B cell (primary cell): ENCODE measurements at regions not wholly inside any gene's neighbourhood (a gene's known extent, or its start where the extent isn't known, plus 50 kb on each side); places are given as distances from the start of the nearest gene placed in this dataset.

Source experiments
- ATAC-seq: fragments of 200-7000 bp; cut with Tn5 transposase; one replicate; pipeline ENCODE4 v1.10.0; 2021; ENCODE audit warnings: low read depth, mild to moderate bottlenecking, moderate number of reproducible peaks, moderate library complexity
- CTCF ChIA-PET: fragments of 350-600 bp; sonication (Branson Sonifier 250); formaldehyde crosslinking; loops from one replicate; lab custom pipeline; 2021; ENCODE audit warnings: antibody characterized with exemption, inconsistent platforms; lab: Charles Lee
- POLR2A ChIA-PET: fragments of 350-600 bp; sonication (Branson Sonifier 250); formaldehyde crosslinking; loops from one replicate; lab custom pipeline; 2021; ENCODE audit warnings: antibody characterized with exemption; lab: Charles Lee
- DNase-seq: peaks from one replicate; pipeline ENCODE4 v3.0.0; 2013
- H2AFZ ChIP-seq: 2 replicates; pipeline ENCODE4 v1.6.1; 2012; ENCODE audit warnings: mild to moderate bottlenecking, low read depth, low read length; ENCODE audit not compliant: insufficient read depth, poor library complexity, severe bottlenecking
- H3K27ac ChIP-seq, 2 donors: 1 replicate in 1 of 2; 2 replicates in 1 of 2; pipeline ENCODE4 v1.5.1; 2012 to 2013; ENCODE audit warnings: low read length in 2 of 2, mild to moderate bottlenecking in 2 of 2, moderate library complexity in 1 of 2
- H3K27me3 ChIP-seq, 4 experiments: fragments of 200-600 bp in 1 of 4; sonication (generic) in 1 of 4; replicated peaks in 1 of 4; 1 replicate in 2 of 4; 2 replicates in 2 of 4; pipeline versions ENCODE4 v1.6.1 to v1.7.0; 2013 to 2016; ENCODE audit warnings: low read length in 3 of 4, mild to moderate bottlenecking in 2 of 4, mixed read lengths in 1 of 4, moderate library complexity in 1 of 4; ENCODE audit not compliant: insufficient read depth in 4 of 4, control insufficient read depth in 3 of 4; ENCODE audit errors: control extremely low read depth in 1 of 4
- H3K36me3 ChIP-seq, 2 experiments: replicated peaks in 1 of 2; 1 replicate in 1 of 2; 2 replicates in 1 of 2; pipeline versions ENCODE4 v1.6.1 to v1.7.1; 2013; ENCODE audit warnings: low read length in 1 of 2; ENCODE audit not compliant: insufficient read depth in 2 of 2, control insufficient read depth in 1 of 2; ENCODE audit errors: control extremely low read depth in 1 of 2, extremely low read depth in 1 of 2
- H3K4me1 ChIP-seq, 2 donors: fragments of 200-600 bp in 1 of 2; sonication (generic) in 1 of 2; 1 replicate in 1 of 2; 2 replicates in 1 of 2; pipeline versions ENCODE4 v1.5.1 to v1.6.1; 2013 to 2017; ENCODE audit warnings: low read length in 2 of 2; ENCODE audit not compliant: control insufficient read depth in 2 of 2, insufficient read depth in 2 of 2
- H3K4me2 ChIP-seq: replicated peaks from 2 replicates; pipeline ENCODE3; 2012; ENCODE audit warnings: mild to moderate bottlenecking, low read depth, low read length; ENCODE audit not compliant: poor library complexity, severe bottlenecking
- H3K4me3 ChIP-seq, 5 experiments: fragments of 200-600 bp in 1 of 5; sonication (generic) in 1 of 5; 1 replicate in 3 of 5; 2 replicates in 2 of 5; pipeline versions ENCODE4 v1.5.1 to v1.7.0; 2011 to 2016; ENCODE audit warnings: low read length in 4 of 5, mild to moderate bottlenecking in 4 of 5, low read depth in 2 of 5, control low read depth in 1 of 5, moderate library complexity in 1 of 5; ENCODE audit not compliant: insufficient read depth in 1 of 5; ENCODE audit errors: control extremely low read depth in 1 of 5, extremely low read depth in 1 of 5
- H3K79me2 ChIP-seq: fragments of 200-600 bp; sonication (generic); one replicate; pipeline ENCODE4 v1.6.0; 2016; ENCODE audit warnings: low read length; ENCODE audit not compliant: control insufficient read depth, insufficient read depth
- H3K9ac ChIP-seq: fragments of 200-600 bp; sonication (generic); 2 replicates; pipeline ENCODE4 v1.6.1; 2017; ENCODE audit warnings: mild to moderate bottlenecking, low read length, moderate library complexity
- H3K9me3 ChIP-seq, 3 donors: one replicate each; pipeline versions ENCODE4 v1.6.1 to v1.7.1; 2013; ENCODE audit warnings: low read length in 2 of 3; ENCODE audit not compliant: control insufficient read depth in 2 of 3, insufficient read depth in 1 of 3; ENCODE audit errors: control extremely low read depth in 1 of 3
- H4K20me1 ChIP-seq: 2 replicates; pipeline ENCODE4 v1.6.0; 2012; ENCODE audit warnings: mild to moderate bottlenecking, low read length; ENCODE audit not compliant: insufficient read depth, control insufficient read depth, poor library complexity, severe bottlenecking
- H3K27ac Mint-ChIP-seq: one replicate; pipeline ENCODE4 v1.8.0; 2021; ENCODE audit warnings: mixed read lengths
- H3K27me3 Mint-ChIP-seq: one replicate; pipeline ENCODE4 v1.8.0; 2021; ENCODE audit warnings: mixed read lengths
- H3K4me1 Mint-ChIP-seq: one replicate; pipeline ENCODE4 v1.8.0; 2021; ENCODE audit warnings: mixed read lengths
- H3K4me3 Mint-ChIP-seq: one replicate; pipeline ENCODE4 v1.8.0; 2021; ENCODE audit warnings: mixed read lengths
- H3K9me3 Mint-ChIP-seq: one replicate; pipeline ENCODE4 v1.8.0; 2022; ENCODE audit warnings: mixed read lengths; ENCODE audit not compliant: insufficient read depth
- EZH2 ChIP-seq: IDR thresholded peaks from 2 replicates; pipeline ENCODE4 v1.6.1; 2012; ENCODE audit warnings: borderline replicate concordance, low read depth, mild to moderate bottlenecking, moderate library complexity, low read length; ENCODE audit not compliant: insufficient read depth, poor library complexity, severe bottlenecking
- WGBS: methylation state at CpG from one replicate; pipeline ENCODE4 v1.1.5; 2013; ENCODE audit warnings: missing lambda C conversion rate; ENCODE audit not compliant: insufficient coverage; 5-methylcytosine and 5-hydroxymethylcytosine counted together
- intact Hi-C: fragments of 100-400 bp; cut with micrococcal nuclease; formaldehyde crosslinking; loops from one replicate; pipeline ENCODE4 v1.10.0; 2022
- TF ChIP-seq, protein P1 (sequence below): fragments of 200-600 bp; IDR thresholded peaks from one replicate; pipeline ENCODE4 v1.8.0; 2022; ENCODE audit warnings: antibody characterized with exemption, mild to moderate bottlenecking

GRCh38 chr3:713947-714620 is 378.7 kb upstream of the CNTN6 start:
- no peak overlapping the region for H3K4me3 Mint-ChIP-seq
- H3K27ac ChIP-seq = no peak overlapping the region
- intact Hi-C loops = no loop called here
- TF ChIP-seq EZH2 = no peak
- H3K4me1 ChIP-seq = no peaks in the 10 kb centered on the region
- ChIA-PET POLR2A (no interaction called here), CTCF (no interaction called here)
- no peak for DNase-seq
- H3K79me2 ChIP-seq = no peaks in the 10 kb centered on the region
- no peak overlapping the region for H3K27ac Mint-ChIP-seq
- no peak overlapping the region for H3K4me3 ChIP-seq
- no peak overlapping the region for H2AFZ ChIP-seq
- H3K36me3 ChIP-seq = no peaks in the 10 kb centered on the region
- H3K9me3 ChIP-seq = peaks cover 0 to 6% (median 0%) of the 10 kb centered on the region in 3 donors
- no peak for ATAC-seq
- H3K9me3 Mint-ChIP-seq = peaks cover 4% of the 10 kb centered on the region
- 100% methylated on average over 2 of the region's 5 CpGs for WGBS
- H3K9ac ChIP-seq = no peak overlapping the region
- no peaks in the 10 kb centered on the region for H3K27me3 ChIP-seq
- H4K20me1 ChIP-seq = no peaks in the 10 kb centered on the region
- no peak overlapping the region for H3K4me2 ChIP-seq
- H3K4me1 Mint-ChIP-seq = no peaks in the 10 kb centered on the region
- H3K27me3 Mint-ChIP-seq = no peaks in the 10 kb centered on the region

GRCh38 chr3:721086-721485 is 371.7 kb upstream of the CNTN6 start:
- Mint-ChIP-seq H3K4me1 (no peaks in the 10 kb centered on the region), H3K9me3 (no peaks in the 10 kb centered on the region), H3K4me3 (no peak overlapping the region), H3K27ac (no peak overlapping the region), H3K27me3 (no peaks in the 10 kb centered on the region)
- ChIA-PET POLR2A (no interaction called here), CTCF (no interaction called here)
- ATAC-seq = no peak
- H3K27me3 ChIP-seq = no peaks in the 10 kb centered on the region
- peaks cover 0 to 1% (median 0%) of the 10 kb centered on the region in 3 donors for H3K9me3 ChIP-seq
- TF ChIP-seq, protein P1, sequence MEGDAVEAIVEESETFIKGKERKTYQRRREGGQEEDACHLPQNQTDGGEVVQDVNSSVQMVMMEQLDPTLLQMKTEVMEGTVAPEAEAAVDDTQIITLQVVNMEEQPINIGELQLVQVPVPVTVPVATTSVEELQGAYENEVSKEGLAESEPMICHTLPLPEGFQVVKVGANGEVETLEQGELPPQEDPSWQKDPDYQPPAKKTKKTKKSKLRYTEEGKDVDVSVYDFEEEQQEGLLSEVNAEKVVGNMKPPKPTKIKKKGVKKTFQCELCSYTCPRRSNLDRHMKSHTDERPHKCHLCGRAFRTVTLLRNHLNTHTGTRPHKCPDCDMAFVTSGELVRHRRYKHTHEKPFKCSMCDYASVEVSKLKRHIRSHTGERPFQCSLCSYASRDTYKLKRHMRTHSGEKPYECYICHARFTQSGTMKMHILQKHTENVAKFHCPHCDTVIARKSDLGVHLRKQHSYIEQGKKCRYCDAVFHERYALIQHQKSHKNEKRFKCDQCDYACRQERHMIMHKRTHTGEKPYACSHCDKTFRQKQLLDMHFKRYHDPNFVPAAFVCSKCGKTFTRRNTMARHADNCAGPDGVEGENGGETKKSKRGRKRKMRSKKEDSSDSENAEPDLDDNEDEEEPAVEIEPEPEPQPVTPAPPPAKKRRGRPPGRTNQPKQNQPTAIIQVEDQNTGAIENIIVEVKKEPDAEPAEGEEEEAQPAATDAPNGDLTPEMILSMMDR = no peak
- TF ChIP-seq EZH2 = no peak
- no peaks in the 10 kb centered on the region for H4K20me1 ChIP-seq
- WGBS = no CpG with 5 or more reads among the region's 1 CpG
- H3K79me2 ChIP-seq = no peaks in the 10 kb centered on the region
- H3K9ac ChIP-seq = no peak overlapping the region
- intact Hi-C loops = no loop called here
- no peaks in the 10 kb centered on the region for H3K4me1 ChIP-seq
- H3K4me3 ChIP-seq = no peak overlapping the region
- no peaks in the 10 kb centered on the region for H3K36me3 ChIP-seq
- no peak overlapping the region for H2AFZ ChIP-seq
- no peak overlapping the region for H3K27ac ChIP-seq
- H3K4me2 ChIP-seq = no peak overlapping the region
- DNase-seq = no peak
